Neural progenitor cell (in vitro differentiated cells): ENCODE measurements at regions not wholly inside any gene's neighbourhood (a gene's known extent, or its start where the extent isn't known, plus 50 kb on each side); places are given as distances from the start of the nearest gene placed in this dataset.

Experiments used
- EZH2phosphoT487 ChIP-seq: fragments of 200-600 bp; sonication (generic); IDR thresholded peaks from 2 replicates; pipeline ENCODE4 v1.6.1; 2017; ENCODE audit warnings: antibody characterized with exemption
- TF ChIP-seq, protein P1 (sequence below): fragments of 200-600 bp; sonication (generic); IDR thresholded peaks from 2 replicates; pipeline ENCODE4 v1.5.1; 2017; ENCODE audit warnings: antibody characterized with exemption, mild to moderate bottlenecking

DNA sequence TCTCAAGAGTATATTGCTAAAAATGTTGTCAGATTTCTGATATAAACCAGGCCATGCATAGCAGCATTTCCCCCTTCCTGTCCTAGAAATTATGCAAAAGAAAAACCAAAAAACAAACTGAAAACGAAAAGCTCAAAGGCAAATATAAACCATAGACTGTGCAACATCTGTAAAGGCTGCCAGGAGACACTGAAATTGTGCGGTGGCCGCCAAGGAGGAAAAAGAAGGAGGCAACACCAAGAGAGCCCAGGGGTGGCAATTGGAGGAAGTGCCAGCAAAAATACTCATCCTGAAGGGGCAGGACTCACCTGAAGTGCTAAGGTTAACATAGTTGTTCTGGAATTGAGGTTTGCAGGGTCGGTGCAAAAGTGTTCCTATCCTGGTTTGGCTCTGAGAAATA, 92.0 kb downstream of the RWDD3 start:
- TF ChIP-seq, protein P1, sequence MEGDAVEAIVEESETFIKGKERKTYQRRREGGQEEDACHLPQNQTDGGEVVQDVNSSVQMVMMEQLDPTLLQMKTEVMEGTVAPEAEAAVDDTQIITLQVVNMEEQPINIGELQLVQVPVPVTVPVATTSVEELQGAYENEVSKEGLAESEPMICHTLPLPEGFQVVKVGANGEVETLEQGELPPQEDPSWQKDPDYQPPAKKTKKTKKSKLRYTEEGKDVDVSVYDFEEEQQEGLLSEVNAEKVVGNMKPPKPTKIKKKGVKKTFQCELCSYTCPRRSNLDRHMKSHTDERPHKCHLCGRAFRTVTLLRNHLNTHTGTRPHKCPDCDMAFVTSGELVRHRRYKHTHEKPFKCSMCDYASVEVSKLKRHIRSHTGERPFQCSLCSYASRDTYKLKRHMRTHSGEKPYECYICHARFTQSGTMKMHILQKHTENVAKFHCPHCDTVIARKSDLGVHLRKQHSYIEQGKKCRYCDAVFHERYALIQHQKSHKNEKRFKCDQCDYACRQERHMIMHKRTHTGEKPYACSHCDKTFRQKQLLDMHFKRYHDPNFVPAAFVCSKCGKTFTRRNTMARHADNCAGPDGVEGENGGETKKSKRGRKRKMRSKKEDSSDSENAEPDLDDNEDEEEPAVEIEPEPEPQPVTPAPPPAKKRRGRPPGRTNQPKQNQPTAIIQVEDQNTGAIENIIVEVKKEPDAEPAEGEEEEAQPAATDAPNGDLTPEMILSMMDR, result no peak
- no peak for TF ChIP-seq EZH2phosphoT487
